ENCODE measurements at regions not wholly inside any gene's neighbourhood (a gene's known extent, or its start where the extent isn't known, plus 50 kb on each side); places are given as distances from the start of the nearest gene placed in this dataset.

- no peak for DNase-seq
- in situ Hi-C loops (cut with HindIII; ENCODE audit: low pct_ligation_motif_present, low sequenced_read_pairs): no loop called here
- Histone ChIP-seq H3K4me3 (ENCODE audit: low read depth, low read length) (no peak overlapping the region), H3K27ac (no peak overlapping the region), H3K36me3 (replicated peaks) (no peaks in the 10 kb centered on the region), H3K27me3 (replicated peaks) (no peaks in the 10 kb centered on the region)
- TF ChIP-seq CTCF (IDR thresholded peaks at IDR 0.05; ENCODE audit: low read depth, low read length, missing control alignments): no peak
Observed at GRCh38 chr7:68542831-68543230, 1055.4 kb upstream of the AUTS2 start.

DNA sequence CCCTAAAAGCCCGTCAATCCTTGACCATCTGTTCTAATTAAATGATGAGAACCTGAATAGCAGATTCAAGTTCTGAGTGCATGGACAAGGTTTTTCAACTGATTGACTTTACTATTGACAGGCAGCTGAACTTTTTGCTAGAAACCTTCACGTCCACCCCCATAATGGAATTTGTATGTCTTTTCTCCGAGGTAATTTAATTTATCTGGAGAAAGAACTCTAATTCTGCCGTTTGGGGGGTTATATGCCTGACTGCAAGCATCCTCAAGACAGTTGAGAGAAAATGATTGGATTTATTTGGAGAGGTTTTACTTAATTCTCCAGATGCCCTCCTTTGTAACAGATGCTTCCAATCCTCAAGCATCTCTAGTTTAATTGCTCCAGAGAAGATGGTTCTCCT lies 1053.4 kb upstream of the AUTS2 start:
- Histone ChIP-seq H3K27me3 (replicated peaks) (no peaks in the 10 kb centered on the region), H3K4me3 (ENCODE audit: low read depth, low read length) (no peak overlapping the region), H3K27ac (no peak overlapping the region), H3K36me3 (replicated peaks) (no peaks in the 10 kb centered on the region)
- no peak for TF ChIP-seq CTCF (IDR thresholded peaks at IDR 0.05; ENCODE audit: low read depth, low read length, missing control alignments)
- in situ Hi-C loops (cut with HindIII; ENCODE audit: low pct_ligation_motif_present, low sequenced_read_pairs): no loop called here
- DNase-seq: no peak

- DNase-seq: no peak
- no peaks in the 10 kb centered on the region for H3K27me3 ChIP-seq (replicated peaks)
- TF ChIP-seq CTCF (IDR thresholded peaks at IDR 0.05; ENCODE audit: low read depth, low read length, missing control alignments): no peak
Observed at GRCh38 chr7:68547181-68547580, 1051.1 kb upstream of the AUTS2 start.

DNA sequence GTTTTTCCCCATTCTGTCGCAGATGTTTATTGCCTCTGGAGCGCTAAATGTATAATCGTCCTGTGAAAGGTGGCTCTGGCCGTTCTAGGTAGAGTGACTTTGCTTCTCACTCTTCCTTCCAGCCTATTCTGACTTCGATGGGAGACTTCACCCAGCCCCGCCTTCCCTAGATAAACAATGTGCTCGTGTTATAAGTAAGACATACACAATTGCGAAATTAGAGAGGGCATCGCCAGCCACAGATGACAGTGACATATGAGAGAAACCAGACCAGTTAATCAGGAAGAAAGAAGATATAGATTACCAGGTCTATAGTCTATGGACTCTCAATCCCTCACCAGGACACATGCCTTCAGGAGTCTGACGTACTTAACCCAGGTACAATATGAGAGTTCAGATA lies 1050.5 kb upstream of the AUTS2 start:
- DNase-seq: no peak
- Histone ChIP-seq H3K27ac (no peak overlapping the region), H3K36me3 (replicated peaks) (no peaks in the 10 kb centered on the region), H3K27me3 (replicated peaks) (no peaks in the 10 kb centered on the region), H3K4me3 (ENCODE audit: low read depth, low read length) (no peak overlapping the region)
- TF ChIP-seq CTCF (IDR thresholded peaks at IDR 0.05; ENCODE audit: low read depth, low read length, missing control alignments): no peak
- in situ Hi-C loops (cut with HindIII; ENCODE audit: low pct_ligation_motif_present, low sequenced_read_pairs): no loop called here

More at GRCh38 chr7:68547181-68547580, 1051.1 kb upstream of the AUTS2 start:
- in situ Hi-C loops (cut with HindIII; ENCODE audit: low pct_ligation_motif_present, low sequenced_read_pairs): no loop called here
- Histone ChIP-seq H3K4me3 (ENCODE audit: low read depth, low read length) (no peak overlapping the region), H3K36me3 (replicated peaks) (no peaks in the 10 kb centered on the region), H3K27ac (no peak overlapping the region)

- in situ Hi-C loops (cut with HindIII; ENCODE audit: low pct_ligation_motif_present, low sequenced_read_pairs): no loop called here
- Histone ChIP-seq H3K27me3 (replicated peaks) (no peaks in the 10 kb centered on the region), H3K36me3 (replicated peaks) (no peaks in the 10 kb centered on the region), H3K27ac (no peak overlapping the region), H3K4me3 (ENCODE audit: low read depth, low read length) (no peak overlapping the region)
- no peak for TF ChIP-seq CTCF (IDR thresholded peaks at IDR 0.05; ENCODE audit: low read depth, low read length, missing control alignments)
- no peak for DNase-seq
Observed at GRCh38 chr7:68550027-68550426, 1048.2 kb upstream of the AUTS2 start.

DNA sequence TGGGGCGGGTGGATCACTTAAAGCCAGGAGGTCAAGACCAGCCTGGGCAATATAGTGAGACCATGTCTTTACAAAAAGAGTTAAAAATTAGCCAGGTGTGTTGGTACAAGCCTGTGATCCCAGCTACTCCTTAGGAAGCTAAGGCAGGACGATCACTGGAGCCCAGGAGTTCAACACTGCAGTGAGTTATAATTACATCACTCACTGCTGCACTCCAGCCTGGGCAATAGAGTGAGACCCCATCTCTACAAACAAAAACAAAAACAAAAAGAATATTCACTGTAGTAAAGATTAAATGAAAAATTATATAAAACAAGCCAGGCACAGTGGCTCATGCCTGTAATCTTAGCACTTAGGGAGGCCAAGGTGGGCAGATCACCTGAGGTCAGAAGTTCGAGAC lies 1047.6 kb upstream of the AUTS2 start:
- no peak for DNase-seq
- H3K27ac ChIP-seq: no peak overlapping the region
- in situ Hi-C loops (cut with HindIII; ENCODE audit: low pct_ligation_motif_present, low sequenced_read_pairs): no loop called here
- H3K36me3 ChIP-seq (replicated peaks): no peaks in the 10 kb centered on the region
- no peak overlapping the region for H3K4me3 ChIP-seq (ENCODE audit: low read depth, low read length)
- no peaks in the 10 kb centered on the region for H3K27me3 ChIP-seq (replicated peaks)
- no peak for TF ChIP-seq CTCF (IDR thresholded peaks at IDR 0.05; ENCODE audit: low read depth, low read length, missing control alignments)
